A549 (cell line): ENCODE measurements at regions not wholly inside any gene's neighbourhood (a gene's known extent, or its start where the extent isn't known, plus 50 kb on each side); places are given as distances from the start of the nearest gene placed in this dataset.
"Not testable (repeated sequence)": the region's sequence is repeated elsewhere in the genome, so short reads cannot be mapped to it uniquely, and the experiment has no call there.

Experiments
- ATAC-seq, 2 experiments: fragments of 200-7000 bp in 1 of 2; fragments of >200 bp in 1 of 2; cut with Nextera tagmentation in 1 of 2; cut with Tn5 transposase in 1 of 2; 3 replicates each; pipeline versions ENCODE4 v1.8.0 to v1.9.1; 2018 to 2020; ENCODE audit warnings: mild to moderate bottlenecking in 1 of 2, moderate library complexity in 1 of 2
- CTCF ChIA-PET: fragments of 300-600 bp; sonication (Branson Sonifier 250); formaldehyde crosslinking; extraction: SDS; loops from one replicate; lab custom pipeline; 2021; ENCODE audit warnings: antibody characterized with exemption, inconsistent platforms; lab: Yijun Ruan, JAX
- POLR2A ChIA-PET: fragments of 350-600 bp; formaldehyde crosslinking; extraction: SDS; loops from one replicate; lab custom pipeline; 2021; ENCODE audit warnings: antibody characterized with exemption, inconsistent platforms; lab: Yijun Ruan, JAX
- DNase-seq, 2 experiments: peaks; one replicate each; pipeline versions ENCODE4 v3.0.0 to v3.0.0-alpha.2; 2011 to 2016; ENCODE audit warnings: low read depth in 1 of 2, low spot score in 1 of 2
- FAIRE-seq: peaks from 2 replicates; lab custom pipeline; 2011; peaks lifted over from hg19 to GRCh38; lab: Jason Lieb, UNC
- H3K27ac ChIP-seq, 2 experiments: fragments of >200 bp; sonication (Bioruptor Twin); formaldehyde crosslinking; 3 replicates each; pipeline ENCODE4 v1.5.1; 2016 to 2017
- H3K4me1 ChIP-seq: fragments of >200 bp; sonication (Bioruptor Twin); formaldehyde crosslinking; 3 replicates; pipeline ENCODE4 v1.6.1; 2016
- H3K4me2 ChIP-seq: fragments of >200 bp; sonication (Bioruptor Twin); formaldehyde crosslinking; 3 replicates; pipeline ENCODE4 v1.6.1; 2016
- H3K4me3 ChIP-seq: fragments of >200 bp; sonication (Bioruptor Twin); formaldehyde crosslinking; 3 replicates; pipeline ENCODE4 v1.5.1; 2016
- H3K9me3 ChIP-seq: fragments of >200 bp; sonication (Bioruptor Twin); formaldehyde crosslinking; 3 replicates; pipeline ENCODE4 v1.6.1; 2016
- MAFK ChIP-seq: fragments of 450-650 bp; IDR thresholded peaks from 2 replicates; pipeline ENCODE4 v1.6.1; 2014; ENCODE audit not compliant: partially characterized antibody
- WGBS: methylation state at CpG from one replicate; pipeline ENCODE4 v1.1.6; 2017; ENCODE audit errors: missing lambda C conversion rate; 5-methylcytosine and 5-hydroxymethylcytosine counted together

- FAIRE-seq, POLR2A ChIA-PET, DNase-seq, H3K27ac ChIP-seq, H3K4me3 ChIP-seq, H3K9me3 ChIP-seq, H3K4me1 ChIP-seq, H3K4me2 ChIP-seq, ATAC-seq: not testable (repeated sequence)
- 29% methylated on average over 5 of the region's 5 CpGs for WGBS
- CTCF ChIA-PET = interaction anchor here (0.6 kb wide), 1 partner anchor 249 kb away, joined by 5 read pairs; no protein-coding TSS in a partner anchor
Observed at GRCh38 chr7:55715247-55715867, 143.1 kb upstream of the VOPP1 start.

- H3K9me3 ChIP-seq, ATAC-seq, DNase-seq, H3K4me3 ChIP-seq, POLR2A ChIA-PET, FAIRE-seq, H3K27ac ChIP-seq, H3K4me2 ChIP-seq, CTCF ChIA-PET, H3K4me1 ChIP-seq: not testable (repeated sequence)
- WGBS = 7% methylated on average over 2 of the region's 2 CpGs
Observed at GRCh38 chr7:55714370-55714769, 142.1 kb upstream of the VOPP1 start.

- H3K9me3 ChIP-seq, H3K4me1 ChIP-seq, FAIRE-seq, CTCF ChIA-PET, H3K4me2 ChIP-seq, ATAC-seq, DNase-seq, POLR2A ChIA-PET, H3K4me3 ChIP-seq, H3K27ac ChIP-seq: not testable (repeated sequence)
- WGBS = 52% methylated on average over 2 of the region's 2 CpGs
Observed at GRCh38 chr7:55710312-55710711, 138.0 kb upstream of the VOPP1 start.

- CTCF ChIA-PET, H3K27ac ChIP-seq, H3K4me2 ChIP-seq, H3K4me1 ChIP-seq, DNase-seq, H3K4me3 ChIP-seq, H3K9me3 ChIP-seq, ATAC-seq, FAIRE-seq, POLR2A ChIA-PET: not testable (repeated sequence)
- 65% methylated on average over 6 of the region's 6 CpGs for WGBS
Observed at GRCh38 chr7:55708028-55708427, 135.7 kb upstream of the VOPP1 start.

GRCh38 chr7:55707410-55707809, 135.1 kb upstream of the VOPP1 start:
- H3K4me3 ChIP-seq, DNase-seq, H3K9me3 ChIP-seq, POLR2A ChIA-PET, CTCF ChIA-PET, FAIRE-seq, H3K4me1 ChIP-seq, H3K4me2 ChIP-seq, ATAC-seq, H3K27ac ChIP-seq: not testable (repeated sequence)
- TF ChIP-seq MAFK = peak; percentile 50
- 7% methylated on average over 1 of the region's 3 CpGs for WGBS

GRCh38 chr7:55706451-55707195, 134.3 kb upstream of the VOPP1 start:
- FAIRE-seq, POLR2A ChIA-PET: not testable (repeated sequence)

GRCh38 chr7:55705728-55706450, 133.6 kb upstream of the VOPP1 start:
- FAIRE-seq, CTCF ChIA-PET, H3K4me2 ChIP-seq, POLR2A ChIA-PET, H3K27ac ChIP-seq, H3K9me3 ChIP-seq, ATAC-seq, H3K4me3 ChIP-seq, H3K4me1 ChIP-seq, DNase-seq: not testable (repeated sequence)
- WGBS = 45% methylated on average over 5 of the region's 5 CpGs

More at GRCh38 chr7:55706451-55707195, 134.3 kb upstream of the VOPP1 start:
- H3K27ac ChIP-seq, H3K4me2 ChIP-seq, DNase-seq, ATAC-seq, CTCF ChIA-PET, H3K4me3 ChIP-seq, H3K9me3 ChIP-seq, H3K4me1 ChIP-seq: not testable (repeated sequence)
- 16% methylated on average over 3 of the region's 5 CpGs for WGBS

- DNase-seq, H3K4me3 ChIP-seq, ATAC-seq, H3K9me3 ChIP-seq, FAIRE-seq, H3K4me2 ChIP-seq, H3K27ac ChIP-seq, POLR2A ChIA-PET, H3K4me1 ChIP-seq: not testable (repeated sequence)
- CTCF ChIA-PET = interaction anchor here (1.1 kb wide), 1 partner anchor 261 kb away, joined by 4 read pairs; no protein-coding TSS in a partner anchor
- WGBS = 61% methylated on average over 6 of the region's 6 CpGs
Observed at GRCh38 chr7:55702831-55703230, 130.5 kb upstream of the VOPP1 start.

- H3K9me3 ChIP-seq, FAIRE-seq, H3K4me2 ChIP-seq, H3K27ac ChIP-seq, H3K4me1 ChIP-seq, DNase-seq, CTCF ChIA-PET, ATAC-seq, POLR2A ChIA-PET, H3K4me3 ChIP-seq: not testable (repeated sequence)
- WGBS = 22% methylated on average over 5 of the region's 5 CpGs
Observed at GRCh38 chr7:55699450-55699842, 127.1 kb upstream of the VOPP1 start.

- H3K27ac ChIP-seq, CTCF ChIA-PET: not testable (repeated sequence)
Observed at GRCh38 chr7:55698607-55699449, 126.5 kb upstream of the VOPP1 start.

More at GRCh38 chr7:55698607-55699449, 126.5 kb upstream of the VOPP1 start:
- FAIRE-seq, H3K4me3 ChIP-seq, ATAC-seq, DNase-seq, H3K4me2 ChIP-seq, POLR2A ChIA-PET, H3K9me3 ChIP-seq, H3K4me1 ChIP-seq: not testable (repeated sequence)
- 51% methylated on average over 14 of the region's 14 CpGs for WGBS
